ENCODE measurements at regions not wholly inside any gene's neighbourhood (a gene's known extent, or its start where the extent isn't known, plus 50 kb on each side); places are given as distances from the start of the nearest gene placed in this dataset.
A peak's percentile ranks its signal among the peaks of the same experiment; 100 is the strongest.
"Not testable (repeated sequence)": the region's sequence is repeated elsewhere in the genome, so short reads cannot be mapped to it uniquely, and the experiment has no call there.

- no peak for DNase-seq (ENCODE audit: extremely low read depth, low read depth)
Observed at GRCh38 chr17:62322313-62322712, 58.0 kb upstream of the EFCAB3 start.

DNA sequence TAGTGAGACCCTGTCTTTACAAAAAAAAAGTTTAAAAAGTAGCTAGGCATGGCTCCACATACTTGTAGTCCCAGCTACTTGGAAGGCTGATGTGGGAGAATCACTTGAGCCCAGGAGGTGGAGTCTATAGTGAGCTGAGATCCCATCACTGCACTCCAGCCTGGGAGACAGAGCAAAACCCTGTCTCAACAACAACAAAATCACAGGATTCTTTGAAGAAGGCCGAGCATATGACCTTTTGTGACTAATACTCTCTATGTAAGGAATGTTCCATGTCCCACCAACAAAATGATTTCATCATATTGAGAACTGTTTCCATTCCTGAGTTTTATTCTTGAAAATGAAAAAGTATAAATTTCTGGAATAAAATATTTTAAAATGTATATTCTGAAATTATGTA is 58.9 kb upstream of the EFCAB3 start:
- DNase-seq (ENCODE audit: extremely low read depth, low read depth) = no peak

DNA sequence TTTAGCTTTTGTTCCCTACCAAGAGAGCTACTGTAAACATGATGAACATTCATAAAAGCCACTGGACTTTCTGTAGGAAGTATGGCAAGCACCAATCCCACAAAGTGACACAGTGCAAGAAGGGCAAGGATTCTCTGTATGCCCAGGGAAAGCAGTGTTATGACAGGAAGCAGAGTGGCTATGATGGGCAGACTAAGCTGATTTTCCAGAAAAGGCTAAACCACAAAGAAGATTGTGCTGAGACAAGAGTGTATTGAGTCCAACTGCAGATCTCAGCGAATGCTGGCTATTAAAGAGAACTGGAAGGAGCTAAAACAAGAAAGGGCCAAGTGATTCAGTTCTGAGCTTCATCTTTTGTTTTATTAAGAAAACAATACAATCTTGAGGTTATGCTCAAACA is 60.5 kb upstream of the EFCAB3 start:
- DNase-seq (ENCODE audit: extremely low read depth, low read depth) = no peak

- no peak for DNase-seq (ENCODE audit: extremely low read depth, low read depth)
Observed at GRCh38 chr17:62309396-62309795, 71.0 kb upstream of the EFCAB3 start.

- no peak for DNase-seq (ENCODE audit: extremely low read depth, low read depth)
Observed at GRCh38 chr17:62307196-62307595, 73.2 kb upstream of the EFCAB3 start.

- DNase-seq (ENCODE audit: extremely low read depth, low read depth) = no peak
Observed at GRCh38 chr17:62303476-62303875, 76.9 kb upstream of the EFCAB3 start.

GRCh38 chr17:62300697-62301096 is 79.7 kb upstream of the EFCAB3 start:
- DNase-seq (ENCODE audit: extremely low read depth, low read depth) = no peak

DNA sequence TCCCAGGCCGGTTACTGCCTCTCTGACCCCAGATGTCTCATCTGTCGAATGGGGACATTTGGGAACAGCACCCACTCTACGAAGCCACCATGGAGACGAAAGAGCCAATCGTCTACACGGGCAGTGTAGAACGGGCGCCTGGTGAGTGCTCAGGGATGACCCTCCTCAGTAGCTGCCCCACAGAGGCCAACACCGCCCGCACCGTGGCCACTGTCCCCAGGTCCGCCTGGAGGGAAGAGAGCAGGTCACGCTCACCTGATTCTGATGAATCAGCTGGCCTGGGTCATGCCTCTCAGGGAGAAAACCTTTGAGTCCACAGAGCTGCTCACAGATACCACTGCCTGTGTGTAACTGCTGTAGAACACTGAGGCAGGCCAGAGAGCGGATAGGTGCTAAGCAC is 105.1 kb upstream of the EFCAB3 start:
- DNase-seq (ENCODE audit: extremely low read depth, low read depth) = not testable (repeated sequence)

GRCh38 chr17:62268361-62268760 is 112.0 kb upstream of the EFCAB3 start:
- not testable (repeated sequence) for DNase-seq (ENCODE audit: extremely low read depth, low read depth)

- DNase-seq (ENCODE audit: extremely low read depth, low read depth) = not testable (repeated sequence)
Observed at GRCh38 chr17:62264974-62265373, 115.4 kb upstream of the EFCAB3 start.

- DNase-seq (ENCODE audit: extremely low read depth, low read depth) = not testable (repeated sequence)
Observed at GRCh38 chr17:62255791-62256190, 124.6 kb upstream of the EFCAB3 start.

GRCh38 chr17:62242076-62242475 is 138.3 kb upstream of the EFCAB3 start:
- DNase-seq (ENCODE audit: extremely low read depth, low read depth) = not testable (repeated sequence)

- DNase-seq (ENCODE audit: extremely low read depth, low read depth) = not testable (repeated sequence)
Observed at GRCh38 chr17:62239569-62239968, 140.8 kb upstream of the EFCAB3 start.

GRCh38 chr17:62238551-62239338 is 141.6 kb upstream of the EFCAB3 start:
- DNase-seq (ENCODE audit: extremely low read depth, low read depth) = peak; percentile 14

GRCh38 chr17:62233822-62234481 is 146.4 kb upstream of the EFCAB3 start:
- DNase-seq (ENCODE audit: extremely low read depth, low read depth) = not testable (repeated sequence)

DNA sequence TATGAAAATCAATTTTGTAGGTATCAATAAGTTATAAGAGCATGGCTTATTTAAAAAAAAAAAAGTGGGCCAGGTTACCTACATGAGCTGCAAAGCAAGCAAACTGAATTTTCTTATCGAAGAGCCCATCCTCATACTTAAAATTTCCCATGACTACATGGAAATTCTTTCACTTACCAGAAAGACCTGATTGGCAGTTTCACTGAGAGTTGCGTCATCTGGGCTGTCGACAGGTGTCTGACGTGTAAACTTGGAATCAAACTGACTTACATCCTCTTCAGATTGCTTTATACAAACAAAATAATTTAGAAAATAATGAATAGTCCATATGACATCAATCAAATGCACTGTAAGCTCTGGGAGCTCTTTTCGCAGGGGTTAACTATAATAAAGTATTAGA is 149.1 kb upstream of the EFCAB3 start:
- DNase-seq (ENCODE audit: extremely low read depth, low read depth) = not testable (repeated sequence)

DNA sequence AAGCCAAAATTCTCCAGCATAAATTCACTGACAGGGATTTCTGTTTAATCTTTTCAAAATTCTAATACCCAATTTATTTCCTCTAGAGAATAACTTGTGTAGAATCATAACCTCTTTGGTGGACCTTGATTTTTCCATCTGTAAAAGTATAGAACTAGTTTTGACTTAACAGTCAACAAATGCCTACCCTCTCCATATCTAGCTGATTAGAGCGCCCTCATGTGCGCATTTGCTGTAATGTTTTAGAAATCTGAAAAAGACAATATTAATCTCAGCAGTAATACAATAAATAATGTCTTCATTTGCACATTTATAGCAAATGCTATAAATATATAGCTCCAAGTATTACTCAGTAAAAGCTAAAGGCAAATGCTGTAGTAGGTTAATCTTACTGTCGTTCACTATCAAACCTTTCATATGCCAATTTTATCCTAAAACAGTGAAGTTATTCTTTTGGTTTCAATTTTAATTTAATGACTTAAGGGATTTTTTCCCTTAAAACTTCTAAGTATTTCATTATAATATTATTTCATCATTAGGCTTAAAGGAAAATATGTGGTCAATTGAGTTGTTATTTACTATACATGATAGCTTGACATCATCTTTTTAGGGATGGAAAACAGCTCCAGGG is 153.6 kb upstream of the EFCAB3 start:
- DNase-seq (ENCODE audit: extremely low read depth, low read depth) = not testable (repeated sequence)

DNA sequence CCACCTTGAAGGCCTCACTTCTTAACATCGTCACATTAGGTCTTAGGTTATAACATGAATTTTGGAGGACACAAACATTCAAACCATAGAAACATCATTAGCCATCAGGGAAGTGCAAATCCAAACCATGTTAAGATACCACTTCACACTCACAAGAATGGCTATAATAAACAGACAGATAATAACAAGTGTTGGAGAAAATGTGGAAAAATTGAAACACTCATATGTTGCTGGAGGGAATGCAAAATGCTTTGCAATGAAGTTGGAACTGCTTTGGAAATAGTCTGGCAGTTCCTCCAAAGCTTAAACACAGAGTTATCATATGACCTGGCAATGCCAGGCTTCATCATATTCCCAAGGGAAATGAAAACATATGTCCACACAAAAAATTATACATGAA is 156.8 kb upstream of the EFCAB3 start:
- DNase-seq (ENCODE audit: extremely low read depth, low read depth) = not testable (repeated sequence)

DNA sequence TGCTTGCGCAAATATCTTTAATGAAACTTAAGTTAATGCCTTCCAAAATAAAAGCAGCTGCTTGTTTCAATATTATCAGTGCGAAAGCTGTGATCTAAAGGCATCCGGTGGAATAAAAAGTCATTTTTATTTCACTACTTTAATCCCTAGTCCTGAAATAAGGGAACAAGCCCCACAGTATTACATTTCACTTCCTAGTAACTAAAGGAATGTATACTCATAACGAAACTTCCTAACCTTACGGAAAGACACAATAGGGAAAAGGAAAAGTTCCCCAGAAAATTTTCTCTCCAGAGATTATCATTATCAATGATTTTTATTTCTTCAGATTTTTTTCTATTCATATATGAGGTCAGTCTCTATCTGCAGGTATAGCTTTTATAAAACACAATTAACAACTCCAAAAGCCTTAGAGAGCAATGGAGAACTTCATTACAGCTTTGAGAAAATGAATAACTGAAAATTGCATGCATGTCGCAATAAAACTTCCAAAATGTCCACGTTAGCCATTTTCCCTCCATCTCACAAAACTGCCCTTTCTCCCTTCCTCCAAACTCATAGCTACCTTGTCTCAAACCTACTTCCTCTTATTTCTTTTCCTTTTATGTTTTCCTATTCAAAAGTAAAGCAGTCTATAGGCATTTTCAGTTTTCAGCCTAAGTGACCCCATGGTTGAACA is 154.3 kb upstream of the MED13 start:
- no peak for DNase-seq (ENCODE audit: extremely low read depth, low read depth)

- no peak for DNase-seq (ENCODE audit: extremely low read depth, low read depth)
Observed at GRCh38 chr17:62216847-62217246, 151.8 kb upstream of the MED13 start.

DNA sequence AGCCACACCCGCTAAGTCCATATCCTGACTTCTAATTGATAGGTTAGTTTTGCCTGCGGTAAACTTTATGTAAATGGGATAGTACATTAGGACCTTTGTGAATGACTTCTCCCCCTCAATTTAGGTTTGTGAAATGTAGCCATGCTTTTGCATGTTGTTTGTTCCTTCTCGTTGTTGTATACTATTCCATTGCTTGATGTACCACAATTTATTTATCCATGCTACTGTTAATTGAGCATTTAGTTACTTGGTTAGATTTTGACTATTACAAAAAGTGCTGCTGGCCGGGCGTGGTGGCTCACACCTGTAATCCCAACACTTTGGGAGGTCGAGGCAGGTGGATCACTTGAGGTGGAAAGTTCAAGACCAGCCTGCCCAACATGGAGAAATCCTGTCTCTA is 150.8 kb upstream of the MED13 start:
- DNase-seq (ENCODE audit: extremely low read depth, low read depth) = not testable (repeated sequence)
